ENCODE measurements at regions not wholly inside any gene's neighbourhood (a gene's known extent, or its start where the extent isn't known, plus 50 kb on each side); places are given as distances from the start of the nearest gene placed in this dataset.

GRCh38 chr10:78304091-78305045 lies 270.7 kb downstream of the RPS24 start:
- Histone ChIP-seq H3K4me3 (ENCODE audit: low read depth, low read length) (no peak overlapping the region), H3K9me3 (no peaks in the 10 kb centered on the region), H3K27me3 (no peaks in the 10 kb centered on the region), H3K4me1 (peaks cover 18% of the 10 kb centered on the region), H3K36me3 (no peaks in the 10 kb centered on the region; the same call in 1 of the 2 replicates)
- TF ChIP-seq, protein P1, sequence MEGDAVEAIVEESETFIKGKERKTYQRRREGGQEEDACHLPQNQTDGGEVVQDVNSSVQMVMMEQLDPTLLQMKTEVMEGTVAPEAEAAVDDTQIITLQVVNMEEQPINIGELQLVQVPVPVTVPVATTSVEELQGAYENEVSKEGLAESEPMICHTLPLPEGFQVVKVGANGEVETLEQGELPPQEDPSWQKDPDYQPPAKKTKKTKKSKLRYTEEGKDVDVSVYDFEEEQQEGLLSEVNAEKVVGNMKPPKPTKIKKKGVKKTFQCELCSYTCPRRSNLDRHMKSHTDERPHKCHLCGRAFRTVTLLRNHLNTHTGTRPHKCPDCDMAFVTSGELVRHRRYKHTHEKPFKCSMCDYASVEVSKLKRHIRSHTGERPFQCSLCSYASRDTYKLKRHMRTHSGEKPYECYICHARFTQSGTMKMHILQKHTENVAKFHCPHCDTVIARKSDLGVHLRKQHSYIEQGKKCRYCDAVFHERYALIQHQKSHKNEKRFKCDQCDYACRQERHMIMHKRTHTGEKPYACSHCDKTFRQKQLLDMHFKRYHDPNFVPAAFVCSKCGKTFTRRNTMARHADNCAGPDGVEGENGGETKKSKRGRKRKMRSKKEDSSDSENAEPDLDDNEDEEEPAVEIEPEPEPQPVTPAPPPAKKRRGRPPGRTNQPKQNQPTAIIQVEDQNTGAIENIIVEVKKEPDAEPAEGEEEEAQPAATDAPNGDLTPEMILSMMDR (IDR thresholded peaks at IDR 0.05; ENCODE audit: low read depth, low read length): no peak
- no peak for DNase-seq

DNA sequence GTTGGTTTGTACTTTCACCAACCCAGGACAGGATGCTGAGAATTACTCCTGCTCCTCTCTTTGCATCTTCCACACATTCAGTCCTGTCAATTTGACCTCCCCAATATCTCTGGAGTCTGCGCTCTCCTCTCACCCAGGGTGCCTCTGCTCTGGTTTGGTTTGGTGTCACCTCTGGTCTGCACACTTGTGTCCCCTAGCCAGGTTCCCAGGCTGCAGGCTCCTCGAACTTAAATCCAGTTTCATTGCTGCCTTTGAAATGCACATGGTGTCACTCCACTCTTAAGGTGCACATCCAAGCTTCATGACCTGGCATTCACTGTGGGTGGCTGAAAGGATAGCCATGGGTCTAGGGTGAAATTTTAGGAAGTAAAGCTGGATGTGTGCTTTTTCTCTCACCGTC lies 271.6 kb downstream of the RPS24 start:
- Histone ChIP-seq H3K4me3 (ENCODE audit: low read depth, low read length) (no peak overlapping the region), H3K27me3 (no peaks in the 10 kb centered on the region), H3K36me3 (no peaks in the 10 kb centered on the region; the same call in 1 of the 2 replicates), H3K4me1 (peaks cover 18% of the 10 kb centered on the region), H3K9me3 (no peaks in the 10 kb centered on the region)
- DNase-seq: no peak
- TF ChIP-seq, protein P1 (IDR thresholded peaks at IDR 0.05; ENCODE audit: low read depth, low read length): no peak

- TF ChIP-seq, protein P1 (IDR thresholded peaks at IDR 0.05; ENCODE audit: low read depth, low read length): no peak
- DNase-seq: no peak
- Histone ChIP-seq H3K36me3 (no peaks in the 10 kb centered on the region), H3K27me3 (no peaks in the 10 kb centered on the region), H3K4me3 (ENCODE audit: low read depth, low read length) (no peak overlapping the region), H3K9me3 (no peaks in the 10 kb centered on the region), H3K4me1 (peaks cover 18% of the 10 kb centered on the region)
Observed at GRCh38 chr10:78306358-78306757, 272.7 kb downstream of the RPS24 start.

DNA sequence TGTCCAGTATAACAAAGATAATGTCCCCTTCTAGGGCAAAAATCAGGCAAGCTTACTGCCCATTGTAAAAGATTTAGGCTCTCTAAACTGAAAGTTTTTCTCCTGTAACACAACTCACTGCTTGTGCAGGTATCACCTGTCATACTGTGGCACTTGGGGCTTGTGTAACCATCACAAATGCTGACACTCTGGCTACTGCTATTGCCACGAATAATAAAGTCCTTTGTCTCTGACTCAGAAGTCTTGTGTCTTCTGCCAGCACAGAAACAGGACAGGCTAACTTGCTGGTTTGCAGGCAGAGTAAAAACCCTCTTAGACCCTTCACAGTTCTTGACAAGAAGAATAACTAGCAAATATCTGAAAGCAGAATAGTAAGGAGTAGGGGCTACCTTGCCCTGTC lies 273.9 kb downstream of the RPS24 start:
- TF ChIP-seq, protein P1 (IDR thresholded peaks at IDR 0.05; ENCODE audit: low read depth, low read length): no peak
- Histone ChIP-seq H3K9me3 (no peaks in the 10 kb centered on the region), H3K4me3 (ENCODE audit: low read depth, low read length) (no peak overlapping the region), H3K36me3 (no peaks in the 10 kb centered on the region), H3K4me1 (peaks cover 9% of the 10 kb centered on the region), H3K27me3 (no peaks in the 10 kb centered on the region)
- no peak for DNase-seq

DNA sequence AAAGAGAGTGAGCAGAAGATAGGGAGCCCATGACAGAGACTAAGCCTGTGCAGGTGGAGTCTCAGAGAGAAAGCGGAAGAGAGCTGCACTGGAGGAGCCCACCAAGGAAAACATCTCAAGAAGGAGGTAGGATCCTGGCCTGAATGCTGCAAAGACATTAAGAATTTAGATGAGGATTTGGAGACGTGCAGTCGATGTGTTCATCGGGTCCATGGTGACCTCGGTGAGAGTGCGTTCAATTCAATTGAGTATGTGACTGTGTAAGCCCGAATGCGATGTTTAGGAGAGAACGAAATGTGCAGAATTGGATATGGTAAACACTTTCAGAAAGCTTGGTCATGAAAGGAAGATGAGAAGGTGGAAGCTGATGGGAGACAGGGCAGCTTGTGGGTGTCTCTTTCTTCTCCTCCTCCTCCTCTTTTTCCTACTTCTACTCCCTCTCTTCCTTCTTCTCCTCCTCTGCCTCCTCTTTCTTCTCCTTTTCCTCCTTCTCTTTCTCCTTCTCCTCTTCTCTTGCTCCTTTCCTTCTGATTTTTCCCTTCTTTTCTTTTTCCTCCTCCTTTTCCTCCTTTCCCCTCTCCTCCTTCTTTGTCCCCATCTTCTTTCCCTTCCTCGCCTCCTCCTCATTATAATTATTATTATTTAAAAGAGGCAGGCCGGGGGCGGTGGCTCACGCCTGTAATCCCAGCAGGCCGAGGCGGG lies 276.0 kb downstream of the RPS24 start:
- no peak overlapping the region for H3K4me3 ChIP-seq (ENCODE audit: low read depth, low read length)
- no peaks in the 10 kb centered on the region for H3K4me1 ChIP-seq
- H3K27me3 ChIP-seq: no peaks in the 10 kb centered on the region
- H3K9me3 ChIP-seq: no peaks in the 10 kb centered on the region
- TF ChIP-seq, protein P1 (IDR thresholded peaks at IDR 0.05; ENCODE audit: low read depth, low read length): no peak
- H3K36me3 ChIP-seq: no peaks in the 10 kb centered on the region
- DNase-seq: no peak
